ENCODE measurements at regions not wholly inside any gene's neighbourhood (a gene's known extent, or its start where the extent isn't known, plus 50 kb on each side); places are given as distances from the start of the nearest gene placed in this dataset.

DNA sequence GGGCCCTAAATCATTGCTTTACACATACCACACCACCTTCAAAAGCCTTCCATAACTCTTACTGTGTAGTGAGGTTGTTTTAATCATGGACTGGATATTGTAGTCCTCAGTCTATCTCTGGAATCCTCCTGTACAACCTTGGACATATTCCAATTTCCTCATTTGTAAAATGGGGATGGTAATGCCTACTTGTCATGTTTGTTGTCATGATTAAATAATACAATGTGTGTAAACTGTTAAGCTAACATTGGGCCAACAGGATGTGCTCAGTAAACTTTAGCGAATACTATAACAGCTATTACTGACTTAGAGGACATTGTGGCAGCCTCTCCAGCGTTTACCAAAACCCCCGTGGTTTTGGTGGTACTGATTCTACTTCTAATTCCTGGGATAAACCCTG is 74.7 kb upstream of the PTPRM start:
- 75 to 78% (median 76%) methylated on average over 3 of the region's 3 CpGs for WGBS, 3 donors
- no peak for FAIRE-seq
- Histone ChIP-seq H3K36me3 (ENCODE audit: control insufficient read depth in 3 of 3, insufficient read depth in 2 of 3, low read depth in 1 of 3, low read length in 3 of 3) (no peaks in the 10 kb centered on the region), H3K27ac (ENCODE audit: low read depth in 1 of 3, low read length in 2 of 3) (no peak overlapping the region), H3K27me3 (ENCODE audit: control insufficient read depth in 3 of 3, insufficient read depth in 3 of 3, low read length in 3 of 3) (no peaks in the 10 kb centered on the region), H3K4me3 (ENCODE audit: low read depth in 1 of 3, low read length in 3 of 3) (no peak overlapping the region), H3K4me1 (ENCODE audit: control insufficient read depth in 3 of 3, insufficient read depth in 2 of 3, low read depth in 1 of 3, low read length in 2 of 3) (no peaks in the 10 kb centered on the region), H3K9me3 (ENCODE audit: control insufficient read depth in 2 of 2, insufficient read depth in 1 of 2, low read depth in 1 of 2, low read length in 1 of 2) (peaks cover 0 to 5% of the 10 kb centered on the region in 2 donors)
- no peak for DNase-seq

DNA sequence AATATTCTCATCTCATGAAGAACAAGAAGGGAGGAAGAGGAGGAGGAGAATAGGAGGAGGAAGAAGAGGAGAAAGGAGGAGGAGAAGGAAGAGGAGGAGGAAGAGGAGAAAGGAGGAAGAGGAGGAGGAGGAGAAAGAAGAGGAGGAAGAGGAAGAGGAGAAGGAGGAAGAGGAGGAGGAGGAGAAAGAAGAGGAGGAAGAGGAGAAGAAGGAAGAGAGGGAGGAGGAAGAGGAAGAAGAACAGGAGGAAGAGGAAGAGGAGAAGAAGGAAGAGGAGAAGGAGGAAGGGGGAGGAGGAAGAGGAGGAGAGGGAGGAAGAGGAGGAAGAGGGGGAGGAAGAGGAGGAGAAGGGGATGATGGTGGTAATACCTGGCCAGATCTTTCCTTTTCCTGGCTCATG is 70.0 kb upstream of the PTPRM start:
- no peaks in the 10 kb centered on the region for H3K4me1 ChIP-seq (ENCODE audit: control insufficient read depth in 3 of 3, insufficient read depth in 2 of 3, low read depth in 1 of 3, low read length in 2 of 3)
- H3K27me3 ChIP-seq (ENCODE audit: control insufficient read depth in 3 of 3, insufficient read depth in 3 of 3, low read length in 3 of 3) = no peaks in the 10 kb centered on the region
- no peaks in the 10 kb centered on the region for H3K9me3 ChIP-seq (ENCODE audit: control insufficient read depth in 2 of 2, insufficient read depth in 1 of 2, low read depth in 1 of 2, low read length in 1 of 2)
- H3K27ac ChIP-seq (ENCODE audit: low read depth in 1 of 3, low read length in 2 of 3) = no peak overlapping the region
- DNase-seq (no peak), FAIRE-seq (no peak)
- no peaks in the 10 kb centered on the region for H3K36me3 ChIP-seq (ENCODE audit: control insufficient read depth in 3 of 3, insufficient read depth in 2 of 3, low read depth in 1 of 3, low read length in 3 of 3)
- no peak overlapping the region for H3K4me3 ChIP-seq (ENCODE audit: low read depth in 1 of 3, low read length in 3 of 3)

GRCh38 chr18:7511106-7511505 is 56.0 kb upstream of the PTPRM start:
- no peak for DNase-seq
- Histone ChIP-seq H3K36me3 (ENCODE audit: control insufficient read depth in 3 of 3, insufficient read depth in 2 of 3, low read depth in 1 of 3, low read length in 3 of 3) (no peaks in the 10 kb centered on the region), H3K27ac (ENCODE audit: low read depth in 1 of 3, low read length in 2 of 3) (no peak overlapping the region), H3K9me3 (ENCODE audit: control insufficient read depth in 2 of 2, insufficient read depth in 1 of 2, low read depth in 1 of 2, low read length in 1 of 2) (no peaks in the 10 kb centered on the region), H3K27me3 (ENCODE audit: control insufficient read depth in 3 of 3, insufficient read depth in 3 of 3, low read length in 3 of 3) (no peaks in the 10 kb centered on the region), H3K4me3 (ENCODE audit: low read depth in 1 of 3, low read length in 3 of 3) (no peak overlapping the region), H3K4me1 (ENCODE audit: control insufficient read depth in 3 of 3, insufficient read depth in 2 of 3, low read depth in 1 of 3, low read length in 2 of 3) (no peaks in the 10 kb centered on the region)
- WGBS, 3 donors = 78 to 93% (median 80%) methylated on average over 4 of the region's 4 CpGs
- no peak for FAIRE-seq

GRCh38 chr18:7512348-7512747 is 54.8 kb upstream of the PTPRM start:
- WGBS, 3 donors = 26 to 55% (median 42%) methylated on average over 5 of the region's 5 CpGs
- Histone ChIP-seq H3K27ac (ENCODE audit: low read depth in 1 of 3, low read length in 2 of 3) (no peak overlapping the region), H3K27me3 (ENCODE audit: control insufficient read depth in 3 of 3, insufficient read depth in 3 of 3, low read length in 3 of 3) (peaks cover 0 to 3% (median 0%) of the 10 kb centered on the region in 3 donors), H3K9me3 (ENCODE audit: control insufficient read depth in 2 of 2, insufficient read depth in 1 of 2, low read depth in 1 of 2, low read length in 1 of 2) (no peaks in the 10 kb centered on the region), H3K4me1 (ENCODE audit: control insufficient read depth in 3 of 3, insufficient read depth in 2 of 3, low read depth in 1 of 3, low read length in 2 of 3) (no peaks in the 10 kb centered on the region), H3K36me3 (ENCODE audit: control insufficient read depth in 3 of 3, insufficient read depth in 2 of 3, low read depth in 1 of 3, low read length in 3 of 3) (no peaks in the 10 kb centered on the region), H3K4me3 (ENCODE audit: low read depth in 1 of 3, low read length in 3 of 3) (no peak overlapping the region)
- DNase-seq (no peak), FAIRE-seq (no peak)

- no peaks in the 10 kb centered on the region for H3K36me3 ChIP-seq (ENCODE audit: control insufficient read depth in 3 of 3, insufficient read depth in 2 of 3, low read depth in 1 of 3, low read length in 3 of 3)
- no peak for DNase-seq
- no peak for FAIRE-seq
- H3K27me3 ChIP-seq (ENCODE audit: control insufficient read depth in 3 of 3, insufficient read depth in 3 of 3, low read length in 3 of 3) = peaks cover 0 to 3% (median 0%) of the 10 kb centered on the region in 3 donors
- H3K4me3 ChIP-seq (ENCODE audit: low read depth in 1 of 3, low read length in 3 of 3) = no peak overlapping the region
- H3K27ac ChIP-seq (ENCODE audit: low read depth in 1 of 3, low read length in 2 of 3) = no peak overlapping the region
- 81 to 85% (median 82%) methylated on average over 3 of the region's 3 CpGs for WGBS, 3 donors
- H3K4me1 ChIP-seq (ENCODE audit: control insufficient read depth in 3 of 3, insufficient read depth in 2 of 3, low read depth in 1 of 3, low read length in 2 of 3) = no peaks in the 10 kb centered on the region
- no peaks in the 10 kb centered on the region for H3K9me3 ChIP-seq (ENCODE audit: control insufficient read depth in 2 of 2, insufficient read depth in 1 of 2, low read depth in 1 of 2, low read length in 1 of 2)
Measured at GRCh38 chr18:7512990-7513389, 54.1 kb upstream of the PTPRM start.

GRCh38 chr18:7514796-7515440 is 52.2 kb upstream of the PTPRM start:
- FAIRE-seq (no peak), DNase-seq (no peak)
- Histone ChIP-seq H3K36me3 (ENCODE audit: control insufficient read depth in 3 of 3, insufficient read depth in 2 of 3, low read depth in 1 of 3, low read length in 3 of 3) (no peaks in the 10 kb centered on the region), H3K4me3 (ENCODE audit: low read depth in 1 of 3, low read length in 3 of 3) (no peak overlapping the region), H3K4me1 (ENCODE audit: control insufficient read depth in 3 of 3, insufficient read depth in 2 of 3, low read depth in 1 of 3, low read length in 2 of 3) (peaks cover 0 to 4% (median 0%) of the 10 kb centered on the region in 3 donors), H3K27me3 (ENCODE audit: control insufficient read depth in 3 of 3, insufficient read depth in 3 of 3, low read length in 3 of 3) (peaks cover 0 to 3% (median 0%) of the 10 kb centered on the region in 3 donors), H3K9me3 (ENCODE audit: control insufficient read depth in 2 of 2, insufficient read depth in 1 of 2, low read depth in 1 of 2, low read length in 1 of 2) (no peaks in the 10 kb centered on the region), H3K27ac (ENCODE audit: low read depth in 1 of 3, low read length in 2 of 3) (no peak overlapping the region)
- WGBS, 3 donors = 63 to 72% (median 65%) methylated on average over 11 of the region's 11 CpGs

DNA sequence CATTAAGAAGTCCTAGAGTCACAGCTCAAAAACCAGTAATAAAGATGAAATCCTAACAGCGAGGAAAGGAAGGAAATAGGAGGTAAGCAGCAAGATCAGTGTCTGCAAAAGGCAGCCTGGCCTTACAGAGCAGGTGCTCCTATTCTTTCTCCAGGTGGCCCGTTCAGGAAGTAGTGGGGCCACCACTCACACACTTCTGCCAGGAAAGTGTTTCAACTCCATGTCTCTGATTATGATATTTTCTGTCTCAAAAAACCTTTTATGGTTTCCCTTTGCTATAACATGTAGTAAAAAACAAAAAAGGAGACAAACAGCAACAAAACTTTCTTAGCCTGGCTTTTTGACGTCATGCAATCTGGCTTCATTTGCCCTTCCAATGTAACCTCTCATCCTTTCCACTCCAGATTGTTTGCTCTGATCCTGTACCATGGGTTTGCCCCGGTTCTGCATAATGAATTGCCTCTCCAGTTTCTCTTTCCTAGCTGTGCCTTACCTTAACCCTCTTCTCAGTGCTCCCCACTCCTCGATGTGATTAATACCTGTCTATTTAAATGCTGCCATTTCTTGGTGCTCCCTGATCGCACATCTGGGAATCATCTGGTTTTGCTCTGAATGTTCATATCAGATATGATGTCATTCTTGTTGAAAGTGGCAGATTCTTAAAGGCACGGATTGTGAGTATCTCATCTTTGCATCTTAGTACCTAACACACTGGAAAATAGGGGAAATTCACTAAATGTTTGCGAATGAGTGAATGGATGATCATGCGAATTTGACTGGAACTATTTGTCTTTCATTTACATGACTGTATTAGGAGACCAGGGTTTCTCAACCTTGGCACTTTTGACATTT is 50.6 kb upstream of the PTPRM start:
- Histone ChIP-seq H3K4me1 (ENCODE audit: control insufficient read depth in 3 of 3, insufficient read depth in 2 of 3, low read depth in 1 of 3, low read length in 2 of 3) (peaks cover 0 to 4% (median 0%) of the 10 kb centered on the region in 3 donors), H3K36me3 (ENCODE audit: control insufficient read depth in 3 of 3, insufficient read depth in 2 of 3, low read depth in 1 of 3, low read length in 3 of 3) (no peaks in the 10 kb centered on the region), H3K27ac (ENCODE audit: low read depth in 1 of 3, low read length in 2 of 3) (no peak overlapping the region), H3K9me3 (ENCODE audit: control insufficient read depth in 2 of 2, insufficient read depth in 1 of 2, low read depth in 1 of 2, low read length in 1 of 2) (no peaks in the 10 kb centered on the region), H3K4me3 (ENCODE audit: low read depth in 1 of 3, low read length in 3 of 3) (no peak overlapping the region), H3K27me3 (ENCODE audit: control insufficient read depth in 3 of 3, insufficient read depth in 3 of 3, low read length in 3 of 3) (peaks cover 0 to 3% (median 0%) of the 10 kb centered on the region in 3 donors)
- 49 to 59% (median 51%) methylated on average over 9 of the region's 9 CpGs for WGBS, 3 donors
- FAIRE-seq (no peak), DNase-seq (no peak)
